ENCODE measurements at regions not wholly inside any gene's neighbourhood (a gene's known extent, or its start where the extent isn't known, plus 50 kb on each side); places are given as distances from the start of the nearest gene placed in this dataset.
"Not testable (repeated sequence)": the region's sequence is repeated elsewhere in the genome, so short reads cannot be mapped to it uniquely, and the experiment has no call there.

GRCh38 chr6:134667111-134667510 is 282.8 kb downstream of the ALDH8A1 start:
- no peaks in the 10 kb centered on the region for H3K36me3 Mint-ChIP-seq
- no peaks in the 10 kb centered on the region for H3K27me3 Mint-ChIP-seq (ENCODE audit: low read depth in 3 of 3)
- no peak for DNase-seq
- no peaks in the 10 kb centered on the region for H3K4me1 Mint-ChIP-seq
- H3K27ac Mint-ChIP-seq, result no peak overlapping the region
- H3K4me3 Mint-ChIP-seq, result no peak overlapping the region
- no peaks in the 10 kb centered on the region for H3K9me3 Mint-ChIP-seq

GRCh38 chr6:134666125-134666524 is 283.8 kb downstream of the ALDH8A1 start:
- Mint-ChIP-seq H3K9me3 (no peaks in the 10 kb centered on the region), H3K36me3 (no peaks in the 10 kb centered on the region), H3K4me3 (no peak overlapping the region), H3K4me1 (no peaks in the 10 kb centered on the region), H3K27me3 (ENCODE audit: low read depth in 3 of 3) (peaks cover 0 to 2% (median 0%) of the 10 kb centered on the region in 3 donors), H3K27ac (no peak overlapping the region)
- DNase-seq, result no peak

DNA sequence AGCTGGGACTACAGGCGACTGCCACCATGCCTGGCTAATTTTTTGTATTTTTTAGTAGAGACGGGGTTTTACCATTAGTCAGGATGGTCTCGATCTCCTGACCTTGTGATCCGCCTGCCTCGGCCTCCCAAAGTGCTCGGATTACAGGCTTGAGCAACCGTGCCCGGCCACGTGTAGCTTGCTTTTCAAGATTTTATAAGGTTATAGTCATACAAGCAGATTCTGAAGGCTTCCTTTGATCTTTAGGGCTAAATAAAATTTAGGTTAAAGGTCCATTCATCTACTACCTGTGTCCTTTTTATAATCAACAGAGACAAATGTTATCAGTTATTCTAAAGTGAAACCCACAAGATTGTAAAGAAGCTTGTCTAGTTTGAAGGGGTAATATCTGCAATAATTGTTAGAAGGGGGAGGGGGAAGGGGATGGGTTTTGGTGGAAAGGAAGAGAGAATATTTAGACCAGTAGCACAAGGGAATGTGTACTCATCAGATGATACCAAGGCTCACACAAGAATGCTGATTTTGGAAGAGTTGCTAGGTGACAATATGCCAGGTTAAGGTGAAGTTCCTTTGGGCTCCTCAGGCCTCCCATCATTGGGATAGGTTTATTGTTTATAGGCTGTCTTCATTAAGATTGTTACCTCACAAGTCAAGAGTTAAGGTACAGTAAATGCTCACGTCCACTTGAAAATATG is 284.7 kb downstream of the ALDH8A1 start:
- H3K36me3 Mint-ChIP-seq, result no peaks in the 10 kb centered on the region
- H3K4me3 Mint-ChIP-seq, result no peak overlapping the region
- DNase-seq, result no peak
- no peak overlapping the region for H3K27ac Mint-ChIP-seq
- no peaks in the 10 kb centered on the region for H3K4me1 Mint-ChIP-seq
- no peaks in the 10 kb centered on the region for H3K9me3 Mint-ChIP-seq
- H3K27me3 Mint-ChIP-seq (ENCODE audit: low read depth in 3 of 3), result peaks cover 0 to 2% (median 0%) of the 10 kb centered on the region in 3 donors

DNA sequence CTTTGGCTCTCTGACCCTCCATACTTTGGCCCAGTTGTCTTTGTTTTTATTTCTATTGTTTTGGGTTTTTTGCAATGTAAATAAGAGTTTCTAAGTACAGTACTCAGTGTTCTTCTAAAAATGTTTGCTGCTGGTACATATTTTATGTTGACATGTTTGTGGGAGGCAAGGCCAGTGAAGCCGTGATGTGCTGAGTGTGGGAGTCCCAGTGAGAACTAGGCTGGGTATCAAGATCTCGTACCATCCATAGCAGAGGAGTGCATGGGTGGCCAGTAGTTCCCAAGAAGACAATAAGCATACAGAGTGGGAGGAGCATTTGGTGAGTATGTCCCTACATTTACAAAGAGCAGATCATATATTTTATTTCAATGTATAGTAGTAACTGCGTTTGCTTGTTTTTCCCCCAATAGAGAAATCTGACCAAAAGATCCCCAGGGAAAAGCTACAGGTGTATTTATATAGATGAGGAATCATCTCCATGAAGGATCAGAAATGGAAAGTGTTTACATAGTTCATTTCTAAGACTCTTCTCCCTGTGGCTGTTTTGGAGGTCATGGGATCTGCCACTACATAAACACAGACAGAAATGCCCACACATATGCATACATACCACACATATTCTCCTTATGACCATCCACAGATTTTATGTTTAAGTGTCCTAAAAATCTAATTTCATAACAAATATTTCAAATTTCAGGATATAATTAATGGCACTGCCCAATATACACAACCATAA is 285.9 kb downstream of the ALDH8A1 start:
- no peaks in the 10 kb centered on the region for H3K4me1 Mint-ChIP-seq
- H3K27ac Mint-ChIP-seq, result no peak overlapping the region
- no peak for DNase-seq
- no peaks in the 10 kb centered on the region for H3K9me3 Mint-ChIP-seq
- peaks cover 0 to 2% (median 0%) of the 10 kb centered on the region in 3 donors for H3K27me3 Mint-ChIP-seq (ENCODE audit: low read depth in 3 of 3)
- H3K36me3 Mint-ChIP-seq, result no peaks in the 10 kb centered on the region
- H3K4me3 Mint-ChIP-seq, result no peak overlapping the region

DNA sequence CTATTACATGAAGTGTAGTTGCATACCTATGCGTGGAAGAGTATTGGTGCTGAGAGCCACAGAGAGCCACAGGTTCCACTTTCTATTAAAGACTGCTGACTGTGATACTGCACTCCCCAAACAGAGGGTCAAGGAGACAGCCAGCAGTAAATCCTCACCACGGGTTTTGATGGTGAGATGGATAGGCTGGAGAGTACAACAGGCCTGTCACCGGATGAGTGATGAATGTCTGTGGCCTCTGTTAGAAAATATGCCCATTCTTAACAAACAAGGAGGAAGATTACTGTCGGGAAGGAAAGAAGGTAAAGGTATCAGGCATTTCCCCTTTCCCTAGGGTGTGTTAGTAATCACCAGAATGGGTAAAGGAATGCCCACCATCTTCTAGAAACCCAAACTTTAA is 286.5 kb downstream of the ALDH8A1 start:
- Mint-ChIP-seq H3K36me3 (no peaks in the 10 kb centered on the region), H3K27me3 (ENCODE audit: low read depth in 3 of 3) (peaks cover 0 to 2% (median 0%) of the 10 kb centered on the region in 3 donors), H3K9me3 (no peaks in the 10 kb centered on the region), H3K4me3 (no peak overlapping the region), H3K4me1 (no peaks in the 10 kb centered on the region), H3K27ac (no peak overlapping the region)
- DNase-seq, result no peak

DNA sequence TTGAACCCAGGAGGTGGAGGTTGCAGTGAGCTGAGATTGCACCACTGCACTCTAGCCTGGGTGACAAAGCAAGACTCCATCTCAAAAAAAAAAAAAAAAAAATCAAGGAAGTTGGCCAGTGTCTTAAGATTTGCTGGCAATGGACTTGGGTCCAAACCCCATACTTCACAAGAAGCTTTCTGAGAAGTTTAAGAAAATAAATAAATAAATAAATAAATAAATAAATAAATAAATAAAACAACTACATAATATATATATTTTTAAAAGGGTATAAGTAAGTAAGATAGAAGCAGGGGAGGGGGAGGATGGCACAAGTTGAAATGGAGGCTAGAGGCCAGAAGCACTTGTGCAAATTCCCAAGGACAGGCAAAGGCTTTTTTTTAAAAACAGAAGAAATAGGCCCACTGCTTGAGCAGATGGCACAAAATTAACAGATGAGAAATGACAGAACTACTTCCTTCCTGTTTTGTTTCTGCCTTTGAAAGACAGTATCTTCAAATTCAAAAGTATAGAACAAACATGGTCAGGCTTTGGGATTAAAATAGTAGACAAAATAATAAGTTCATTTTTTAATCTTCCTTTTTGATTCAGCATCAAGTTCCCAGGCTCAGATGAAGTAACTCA is 287.7 kb downstream of the ALDH8A1 start:
- no peak for DNase-seq
- Mint-ChIP-seq H3K36me3 (no peaks in the 10 kb centered on the region), H3K27ac (no peak overlapping the region), H3K27me3 (ENCODE audit: low read depth in 3 of 3) (peaks cover 0 to 2% (median 0%) of the 10 kb centered on the region in 3 donors), H3K4me3 (no peak overlapping the region), H3K9me3 (no peaks in the 10 kb centered on the region), H3K4me1 (no peaks in the 10 kb centered on the region)

GRCh38 chr6:134659885-134660284 is 290.0 kb downstream of the ALDH8A1 start:
- H3K9me3 Mint-ChIP-seq; H3K4me3 Mint-ChIP-seq; H3K27me3 Mint-ChIP-seq (ENCODE audit: low read depth in 3 of 3); H3K36me3 Mint-ChIP-seq; DNase-seq; H3K4me1 Mint-ChIP-seq; H3K27ac Mint-ChIP-seq: not testable (repeated sequence)

DNA sequence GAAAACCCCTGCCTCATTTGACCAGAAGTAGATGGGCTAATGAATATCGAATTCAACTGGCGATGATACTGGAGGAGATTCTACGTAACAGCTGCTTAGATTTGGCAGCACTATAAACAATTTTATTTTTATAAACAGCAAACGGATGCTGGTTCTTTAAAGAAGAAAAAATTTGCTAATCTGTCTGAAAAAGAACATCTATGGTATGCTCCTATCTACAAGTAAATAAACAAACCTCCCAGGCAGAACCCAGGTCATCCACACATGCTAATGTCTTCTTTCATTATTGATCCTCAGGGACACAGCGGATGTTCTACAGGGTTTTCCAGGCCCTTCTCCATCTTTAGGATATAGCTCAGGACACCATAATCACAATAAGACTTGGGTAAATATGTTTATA is 291.3 kb downstream of the ALDH8A1 start:
- Mint-ChIP-seq H3K9me3 (peaks cover 0 to 3% (median 0%) of the 10 kb centered on the region in 6 donors), H3K36me3 (no peaks in the 10 kb centered on the region), H3K27ac (no peak overlapping the region), H3K4me3 (no peak overlapping the region), H3K4me1 (no peaks in the 10 kb centered on the region), H3K27me3 (ENCODE audit: low read depth in 3 of 3) (peaks cover 0 to 3% (median 2%) of the 10 kb centered on the region in 3 donors)
- no peak for DNase-seq

- Mint-ChIP-seq H3K4me3 (no peak overlapping the region), H3K27ac (no peak overlapping the region), H3K27me3 (ENCODE audit: low read depth in 3 of 3) (peaks cover 0 to 3% (median 2%) of the 10 kb centered on the region in 3 donors), H3K36me3 (no peaks in the 10 kb centered on the region), H3K9me3 (peaks cover 0 to 3% (median 0%) of the 10 kb centered on the region in 6 donors), H3K4me1 (no peaks in the 10 kb centered on the region)
- no peak for DNase-seq
Observed at GRCh38 chr6:134657751-134658527, 292.0 kb downstream of the ALDH8A1 start.

DNA sequence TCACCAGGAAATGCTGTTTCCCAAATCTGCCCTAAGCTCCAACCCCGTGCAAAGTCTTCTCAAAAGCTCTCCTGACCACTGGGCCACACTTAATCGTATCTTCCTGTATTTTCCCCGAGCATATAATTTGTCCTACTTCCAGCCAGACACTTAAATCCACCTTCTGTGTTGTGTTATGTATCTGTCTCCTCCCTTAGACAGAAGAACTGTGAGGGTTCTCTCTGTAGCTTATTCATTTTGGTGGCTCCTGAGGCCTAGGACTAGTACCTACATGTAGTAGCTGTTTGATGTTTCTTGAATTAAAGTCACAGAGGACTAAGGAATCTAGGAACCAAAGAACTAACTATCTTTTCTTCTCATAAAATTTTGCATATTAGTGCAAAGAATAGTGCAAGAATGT is 292.6 kb downstream of the ALDH8A1 start:
- Mint-ChIP-seq H3K4me1 (no peaks in the 10 kb centered on the region), H3K4me3 (no peak overlapping the region), H3K27ac (no peak overlapping the region), H3K36me3 (no peaks in the 10 kb centered on the region), H3K27me3 (ENCODE audit: low read depth in 3 of 3) (peaks cover 0 to 3% (median 2%) of the 10 kb centered on the region in 3 donors), H3K9me3 (peaks cover 0 to 3% (median 0%) of the 10 kb centered on the region in 6 donors)
- DNase-seq, result no peak

DNA sequence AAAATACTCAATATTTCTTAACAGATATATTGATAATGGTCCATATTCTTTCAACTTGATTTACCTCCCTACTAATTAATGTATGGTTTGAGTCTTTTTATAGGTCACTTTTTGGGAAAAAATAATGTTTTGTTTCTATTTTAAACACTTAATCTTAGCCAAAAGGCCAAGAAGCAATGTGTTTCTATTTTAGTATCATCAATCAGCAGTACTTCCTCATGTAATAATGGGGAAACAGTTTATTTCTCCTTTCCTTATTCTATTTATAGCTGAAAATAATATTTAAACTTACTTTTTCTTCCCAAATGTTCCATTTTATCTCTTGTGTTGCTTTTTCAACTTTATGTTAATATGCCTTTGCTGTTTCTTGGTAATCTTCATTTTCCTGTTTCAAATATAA is 295.1 kb downstream of the ALDH8A1 start:
- Mint-ChIP-seq H3K4me1 (no peaks in the 10 kb centered on the region), H3K27me3 (ENCODE audit: low read depth in 3 of 3) (peaks cover 0 to 3% (median 0%) of the 10 kb centered on the region in 3 donors), H3K36me3 (no peaks in the 10 kb centered on the region), H3K9me3 (peaks cover 0 to 3% (median 0%) of the 10 kb centered on the region in 6 donors), H3K4me3 (no peak overlapping the region), H3K27ac (no peak overlapping the region)
- DNase-seq, result no peak

GRCh38 chr6:134651519-134651918 is 298.4 kb downstream of the ALDH8A1 start:
- peaks cover 0 to 3% (median 0%) of the 10 kb centered on the region in 6 donors for H3K9me3 Mint-ChIP-seq
- H3K4me3 Mint-ChIP-seq, result no peak overlapping the region
- no peaks in the 10 kb centered on the region for H3K4me1 Mint-ChIP-seq
- H3K27ac Mint-ChIP-seq, result no peak overlapping the region
- H3K27me3 Mint-ChIP-seq (ENCODE audit: low read depth in 3 of 3), result peaks cover 0 to 3% (median 0%) of the 10 kb centered on the region in 3 donors
- no peaks in the 10 kb centered on the region for H3K36me3 Mint-ChIP-seq
- no peak for DNase-seq

DNA sequence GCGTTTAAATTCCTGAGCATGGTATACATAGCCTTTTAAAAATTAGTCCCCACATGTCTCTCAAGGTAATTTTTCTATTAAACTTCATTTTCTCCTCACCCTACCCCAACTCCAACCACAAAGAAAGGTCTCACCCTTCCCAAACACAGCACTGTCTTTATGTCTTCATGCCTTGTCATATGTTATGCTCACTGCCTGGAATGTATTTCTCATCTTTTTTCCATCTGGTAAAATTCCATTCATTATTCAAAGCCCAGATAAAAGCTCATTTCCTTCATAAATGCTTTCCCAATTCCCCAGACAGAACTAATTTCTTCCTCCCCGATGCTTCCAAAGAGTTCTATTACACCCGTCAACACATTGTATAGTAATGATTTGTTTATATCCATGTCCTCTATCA is 302.0 kb downstream of the ALDH8A1 start:
- Mint-ChIP-seq H3K4me1 (no peaks in the 10 kb centered on the region), H3K27ac (no peak overlapping the region), H3K27me3 (ENCODE audit: low read depth in 3 of 3) (no peaks in the 10 kb centered on the region), H3K9me3 (no peaks in the 10 kb centered on the region), H3K36me3 (no peaks in the 10 kb centered on the region), H3K4me3 (no peak overlapping the region)
- DNase-seq, result no peak

DNA sequence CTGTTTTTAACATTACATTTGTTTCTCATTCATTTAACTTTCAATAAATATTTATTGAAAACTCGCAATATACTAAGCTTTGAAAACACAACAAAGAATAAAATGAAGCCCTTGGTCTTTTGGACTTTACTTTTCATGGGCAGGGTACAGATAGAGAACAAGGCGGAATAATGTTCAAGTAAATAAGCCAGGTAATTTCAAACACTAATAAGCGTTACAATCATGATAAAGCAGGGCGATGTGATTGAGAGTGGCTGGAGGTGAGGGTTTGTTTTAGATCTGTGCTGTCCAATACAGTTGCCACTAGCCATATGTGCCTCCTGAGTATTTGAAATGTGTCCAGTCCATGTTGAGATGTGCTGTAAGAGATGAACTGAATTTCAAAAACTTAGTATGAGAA is 307.1 kb downstream of the ALDH8A1 start:
- no peaks in the 10 kb centered on the region for H3K9me3 Mint-ChIP-seq
- no peaks in the 10 kb centered on the region for H3K36me3 Mint-ChIP-seq
- H3K4me1 Mint-ChIP-seq, result peaks cover 0 to 4% of the 10 kb centered on the region in 2 donors
- no peak overlapping the region for H3K27ac Mint-ChIP-seq
- H3K27me3 Mint-ChIP-seq (ENCODE audit: low read depth in 3 of 3), result peaks cover 0 to 5% (median 0%) of the 10 kb centered on the region in 3 donors
- no peak overlapping the region for H3K4me3 Mint-ChIP-seq
- DNase-seq, result no peak
